Activated CD4-positive, alpha-beta T cell treated with anti-CD3 and anti-CD28 coated beads, Interleukin-2, amount 10 ng/mL, durations not matched to agents 7 days and 5 days (primary cell): ENCODE measurements at regions not wholly inside any gene's neighbourhood (a gene's known extent, or its start where the extent isn't known, plus 50 kb on each side); places are given as distances from the start of the nearest gene placed in this dataset.

Experiments used
- CTCF ChIA-PET: fragments of 350-600 bp; sonication (Branson Sonifier 250); formaldehyde crosslinking; loops from one replicate; lab custom pipeline; 2021; ENCODE audit warnings: antibody characterized with exemption; lab: Charles Lee
- POLR2A ChIA-PET: fragments of 350-600 bp; sonication (Branson Sonifier 250); formaldehyde crosslinking; loops from one replicate; lab custom pipeline; 2021; ENCODE audit warnings: antibody characterized with exemption; lab: Charles Lee
- DNase-seq: peaks from one replicate; pipeline ENCODE4 v3.0.0-alpha.2; 2020
- H3K27ac Mint-ChIP-seq: one replicate; pipeline ENCODE4 v1.8.0; 2021; ENCODE audit warnings: mild to moderate bottlenecking, moderate library complexity, mixed read lengths
- H3K27me3 Mint-ChIP-seq: one replicate; pipeline ENCODE4 v1.8.0; 2021; ENCODE audit warnings: mixed read lengths
- H3K36me3 Mint-ChIP-seq: one replicate; pipeline ENCODE4 v1.8.0; 2021; ENCODE audit warnings: low read depth, mixed read lengths
- H3K4me1 Mint-ChIP-seq: one replicate; pipeline ENCODE4 v1.8.0; 2021; ENCODE audit warnings: mixed read lengths
- H3K4me3 Mint-ChIP-seq: one replicate; pipeline ENCODE4 v1.8.0; 2021; ENCODE audit warnings: mild to moderate bottlenecking, moderate library complexity, mixed read lengths
- H3K9me3 Mint-ChIP-seq: one replicate; pipeline ENCODE4 v1.8.0; 2021; ENCODE audit warnings: mixed read lengths

GRCh38 chr12:12020762-12021161 lies 50.0 kb upstream of the BCL2L14 start:
- no peaks in the 10 kb centered on the region for H3K9me3 Mint-ChIP-seq
- peaks cover 5% of the 10 kb centered on the region for H3K36me3 Mint-ChIP-seq
- H3K27ac Mint-ChIP-seq: no peak overlapping the region
- CTCF ChIA-PET: no interaction called here
- H3K27me3 Mint-ChIP-seq: no peaks in the 10 kb centered on the region
- no peak for DNase-seq
- peaks cover 47% of the 10 kb centered on the region for H3K4me1 Mint-ChIP-seq
- no peak overlapping the region for H3K4me3 Mint-ChIP-seq
- POLR2A ChIA-PET: no interaction called here
